NCI-H1417 treated with DMSO at 0.1 percent for 48 hours (cell line): ENCODE measurements at regions not wholly inside any gene's neighbourhood (a gene's known extent, or its start where the extent isn't known, plus 50 kb on each side); places are given as distances from the start of the nearest gene placed in this dataset.
"Not testable (repeated sequence)": the region's sequence is repeated elsewhere in the genome, so short reads cannot be mapped to it uniquely, and the experiment has no call there.

Experiments
- DNase-seq: peaks from one replicate; lab custom pipeline; 2025; lab: John Stamatoyannopoulos, UW

- no peak for DNase-seq
Observed at GRCh38 chr10:53534428-53534827, 761.8 kb upstream of the MBL2 start.

GRCh38 chr10:53528974-53529373 is 756.4 kb upstream of the MBL2 start:
- DNase-seq = no peak

- DNase-seq = no peak
Observed at GRCh38 chr10:53521046-53521445, 748.5 kb upstream of the MBL2 start.

GRCh38 chr10:53508197-53508596 is 735.6 kb upstream of the MBL2 start:
- no peak for DNase-seq

GRCh38 chr10:53504492-53504891 is 731.9 kb upstream of the MBL2 start:
- not testable (repeated sequence) for DNase-seq

- no peak for DNase-seq
Observed at GRCh38 chr10:53491774-53492173, 719.2 kb upstream of the MBL2 start.

- DNase-seq = no peak
Observed at GRCh38 chr10:53490553-53490952, 718.0 kb upstream of the MBL2 start.

GRCh38 chr10:53489335-53490182 is 717.0 kb upstream of the MBL2 start:
- DNase-seq = no peak

- no peak for DNase-seq
Observed at GRCh38 chr10:53487019-53487983, 714.7 kb upstream of the MBL2 start.

GRCh38 chr10:53485422-53485821 is 712.8 kb upstream of the MBL2 start:
- DNase-seq = not testable (repeated sequence)

- DNase-seq = no peak
Observed at GRCh38 chr10:53479365-53479764, 706.8 kb upstream of the MBL2 start.

GRCh38 chr10:53477313-53477675 is 704.7 kb upstream of the MBL2 start:
- DNase-seq = no peak

- DNase-seq = no peak
Observed at GRCh38 chr10:53476650-53477312, 704.2 kb upstream of the MBL2 start.

- DNase-seq = no peak
Observed at GRCh38 chr10:53469383-53469782, 696.8 kb upstream of the MBL2 start.

- no peak for DNase-seq
Observed at GRCh38 chr10:53463539-53463938, 691.0 kb upstream of the MBL2 start.

- no peak for DNase-seq
Observed at GRCh38 chr10:53458007-53458406, 685.4 kb upstream of the MBL2 start.

GRCh38 chr10:53453196-53453595 is 680.6 kb upstream of the MBL2 start:
- DNase-seq = no peak

- no peak for DNase-seq
Observed at GRCh38 chr10:53447576-53447975, 675.0 kb upstream of the MBL2 start.

GRCh38 chr10:53441843-53442242 is 669.3 kb upstream of the MBL2 start:
- no peak for DNase-seq

GRCh38 chr10:53440601-53441000 is 668.0 kb upstream of the MBL2 start:
- DNase-seq = no peak

GRCh38 chr10:53439075-53439474 is 666.5 kb upstream of the MBL2 start:
- not testable (repeated sequence) for DNase-seq

GRCh38 chr10:53434413-53434812 is 661.8 kb upstream of the MBL2 start:
- DNase-seq = no peak
